Cardiac septum (tissue), 1 donor: ENCODE measurements at regions not wholly inside any gene's neighbourhood (a gene's known extent, or its start where the extent isn't known, plus 50 kb on each side); places are given as distances from the start of the nearest gene placed in this dataset.
"Not testable (repeated sequence)": the region's sequence is repeated elsewhere in the genome, so short reads cannot be mapped to it uniquely, and the experiment has no call there.

ENCODE experiments used
- DNase-seq: peaks from one replicate; pipeline ENCODE4 v3.0.0-alpha.2; 2020; ENCODE audit warnings: low spot score
- intact Hi-C: fragments of 100-400 bp; cut with DNase I; formaldehyde crosslinking; loops from one replicate; pipeline ENCODE4 v1.14.0; 2022
- donor health status: DM: no; HTN: no; CAD: no.

- intact Hi-C loops: no loop called here
These were observed 163.9 kb downstream of the C16orf95 start for GRCh38 chr16:87153326-87153725.

GRCh38 chr16:87155315-87155714 lies 161.9 kb downstream of the C16orf95 start:
- DNase-seq, intact Hi-C loops: not testable (repeated sequence)

More at GRCh38 chr16:87153326-87153725, 163.9 kb downstream of the C16orf95 start:
- no peak for DNase-seq

- intact Hi-C loops: no loop called here
- no peak for DNase-seq
These were observed 161.0 kb downstream of the C16orf95 start for GRCh38 chr16:87156195-87156594.

GRCh38 chr16:87160234-87160636 lies 157.0 kb downstream of the C16orf95 start:
- DNase-seq: no peak
- intact Hi-C loops: no loop called here

GRCh38 chr16:87160701-87161337 lies 156.4 kb downstream of the C16orf95 start:
- DNase-seq: no peak
- intact Hi-C loops: no loop called here

GRCh38 chr16:87161410-87161809 lies 155.8 kb downstream of the C16orf95 start:
- intact Hi-C loops, DNase-seq: not testable (repeated sequence)

GRCh38 chr16:87161822-87162676 lies 155.1 kb downstream of the C16orf95 start:
- intact Hi-C loops: no loop called here
- no peak for DNase-seq

GRCh38 chr16:87162799-87163198 lies 154.4 kb downstream of the C16orf95 start:
- intact Hi-C loops, DNase-seq: not testable (repeated sequence)

- DNase-seq: no peak
- intact Hi-C loops: no loop called here
These were observed 153.6 kb downstream of the C16orf95 start for GRCh38 chr16:87163637-87164036.

GRCh38 chr16:87165151-87165550 lies 152.0 kb downstream of the C16orf95 start:
- no peak for DNase-seq
- intact Hi-C loops: no loop called here

GRCh38 chr16:87165885-87166284 lies 151.3 kb downstream of the C16orf95 start:
- intact Hi-C loops: no loop called here
- DNase-seq: no peak

GRCh38 chr16:87166321-87166720 lies 150.9 kb downstream of the C16orf95 start:
- DNase-seq: no peak
- intact Hi-C loops: no loop called here

GRCh38 chr16:87166934-87167333 lies 150.3 kb downstream of the C16orf95 start:
- DNase-seq: no peak
- intact Hi-C loops: no loop called here

- no peak for DNase-seq
- intact Hi-C loops: no loop called here
These were observed 147.6 kb downstream of the C16orf95 start for GRCh38 chr16:87169509-87169995.

GRCh38 chr16:87170310-87170709 lies 146.9 kb downstream of the C16orf95 start:
- intact Hi-C loops: no loop called here
- DNase-seq: no peak

- DNase-seq: no peak
- intact Hi-C loops: no loop called here
These were observed 145.5 kb downstream of the C16orf95 start for GRCh38 chr16:87171723-87172122.

GRCh38 chr16:87172632-87173031 lies 144.6 kb downstream of the C16orf95 start:
- no peak for DNase-seq
- intact Hi-C loops: no loop called here

GRCh38 chr16:87173294-87173893 lies 143.8 kb downstream of the C16orf95 start:
- DNase-seq: no peak
- intact Hi-C loops: no loop called here

GRCh38 chr16:87174061-87174460 lies 143.1 kb downstream of the C16orf95 start:
- no peak for DNase-seq
- intact Hi-C loops: no loop called here

- DNase-seq: no peak
- intact Hi-C loops: no loop called here
These were observed 140.5 kb downstream of the C16orf95 start for GRCh38 chr16:87176735-87177134.
